ENCODE measurements at regions not wholly inside any gene's neighbourhood (a gene's known extent, or its start where the extent isn't known, plus 50 kb on each side); places are given as distances from the start of the nearest gene placed in this dataset.

DNA sequence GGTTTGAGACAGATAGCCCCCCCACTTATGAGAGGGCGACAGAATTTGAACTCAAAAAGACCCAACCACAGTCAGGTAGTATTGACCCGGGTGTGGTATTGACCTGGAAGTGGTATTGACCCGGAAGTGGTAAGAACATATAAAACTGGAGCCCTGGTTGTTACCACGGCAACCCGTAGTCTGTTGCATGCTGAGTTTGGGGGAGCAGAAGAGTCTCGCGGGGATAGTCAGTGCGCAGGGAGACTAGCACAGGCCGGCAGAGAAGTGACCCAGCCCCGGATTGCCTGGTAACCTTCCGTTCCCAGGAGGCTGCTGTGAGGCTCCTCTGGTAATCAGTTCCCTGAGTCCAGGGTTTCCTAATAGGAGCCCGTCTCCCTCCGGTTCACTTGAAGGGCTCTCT, 96.2 kb downstream of the SNX5 start:
- H3K36me3 Mint-ChIP-seq: no peaks in the 10 kb centered on the region
- H3K4me1 Mint-ChIP-seq: peaks cover 13 to 14% of the 10 kb centered on the region in 2 donors
- intact Hi-C loops (cut with micrococcal nuclease): no loop called here
- DNase-seq (no peak), ATAC-seq (peak in 1 of 3 donors; percentile 39)
- H3K27me3 Mint-ChIP-seq (ENCODE audit: low read depth in 2 of 2): peaks cover 20 to 28% of the 10 kb centered on the region in 2 donors
- TF ChIP-seq CTCF (IDR thresholded peaks at IDR 0.05): no peak
- Histone ChIP-seq H3K4me3 (ENCODE audit: low read length) (no peak overlapping the region), H3K36me3 (ENCODE audit: control insufficient read depth, insufficient read depth, low read length) (no peaks in the 10 kb centered on the region), H3K9me3 (ENCODE audit: control insufficient read depth, insufficient read depth, low read length) (no peaks in the 10 kb centered on the region), H3K27ac (ENCODE audit: low read length) (no peak overlapping the region), H3K4me1 (ENCODE audit: control insufficient read depth, insufficient read depth, low read length) (peaks cover 13% of the 10 kb centered on the region), H3K27me3 (ENCODE audit: control insufficient read depth, insufficient read depth, low read length) (no peaks in the 10 kb centered on the region)
- no peaks in the 10 kb centered on the region for H3K9me3 Mint-ChIP-seq
- peak overlapping the region in 1 of 2 donors; percentile 54 for H3K27ac Mint-ChIP-seq
- 63% methylated on average over 13 of the region's 13 CpGs for WGBS (ENCODE audit: insufficient coverage)
- H3K4me3 Mint-ChIP-seq: no peak overlapping the region

- intact Hi-C loops (cut with micrococcal nuclease): no loop called here
- DNase-seq (no peak), ATAC-seq (no peak)
- Mint-ChIP-seq H3K4me1 (peaks cover 13 to 14% of the 10 kb centered on the region in 2 donors), H3K36me3 (no peaks in the 10 kb centered on the region), H3K27me3 (ENCODE audit: low read depth in 2 of 2) (peaks cover 17 to 23% of the 10 kb centered on the region in 2 donors), H3K9me3 (no peaks in the 10 kb centered on the region), H3K4me3 (peak overlapping the region; percentile 59), H3K27ac (peak overlapping the region in 1 of 2 donors; percentile 54)
- no peak for TF ChIP-seq CTCF (IDR thresholded peaks at IDR 0.05)
- Histone ChIP-seq H3K27me3 (ENCODE audit: control insufficient read depth, insufficient read depth, low read length) (no peaks in the 10 kb centered on the region), H3K27ac (ENCODE audit: low read length) (no peak overlapping the region), H3K4me1 (ENCODE audit: control insufficient read depth, insufficient read depth, low read length) (peaks cover 13% of the 10 kb centered on the region), H3K36me3 (ENCODE audit: control insufficient read depth, insufficient read depth, low read length) (no peaks in the 10 kb centered on the region), H3K4me3 (ENCODE audit: low read length) (no peak overlapping the region), H3K9me3 (ENCODE audit: control insufficient read depth, insufficient read depth, low read length) (no peaks in the 10 kb centered on the region)
- WGBS (ENCODE audit: insufficient coverage): 29% methylated on average over 4 of the region's 4 CpGs
These were observed 96.7 kb downstream of the SNX5 start for GRCh38 chr20:17871886-17872285.

DNA sequence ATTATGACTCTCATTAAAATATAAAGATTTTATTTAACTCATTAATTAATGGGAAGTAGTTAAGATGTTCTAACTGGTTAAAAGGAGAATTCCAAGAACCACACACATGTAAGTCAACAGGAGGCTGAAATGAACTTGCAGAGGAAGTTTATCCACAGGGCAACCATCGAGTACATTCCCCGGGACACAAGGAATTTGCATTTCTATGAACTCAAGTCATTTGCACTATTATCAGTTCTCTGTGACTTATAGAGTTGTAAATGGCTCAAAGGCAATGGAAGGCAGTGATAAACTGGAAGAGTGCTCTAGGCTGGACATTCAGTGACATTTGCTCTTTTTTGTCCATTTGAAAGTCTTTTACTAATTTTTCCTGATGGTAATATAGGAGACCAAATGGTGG, 97.4 kb downstream of the SNX5 start:
- Histone ChIP-seq H3K4me3 (ENCODE audit: low read length) (no peak overlapping the region), H3K27ac (ENCODE audit: low read length) (no peak overlapping the region), H3K9me3 (ENCODE audit: control insufficient read depth, insufficient read depth, low read length) (no peaks in the 10 kb centered on the region), H3K36me3 (ENCODE audit: control insufficient read depth, insufficient read depth, low read length) (no peaks in the 10 kb centered on the region), H3K4me1 (ENCODE audit: control insufficient read depth, insufficient read depth, low read length) (peaks cover 13% of the 10 kb centered on the region), H3K27me3 (ENCODE audit: control insufficient read depth, insufficient read depth, low read length) (no peaks in the 10 kb centered on the region)
- no peak overlapping the region for H3K4me3 Mint-ChIP-seq
- H3K27me3 Mint-ChIP-seq (ENCODE audit: low read depth in 2 of 2): peaks cover 13 to 16% of the 10 kb centered on the region in 2 donors
- H3K27ac Mint-ChIP-seq: peak overlapping the region in 1 of 2 donors; percentile 54
- H3K4me1 Mint-ChIP-seq: peaks cover 13 to 14% of the 10 kb centered on the region in 2 donors
- no peak for TF ChIP-seq CTCF (IDR thresholded peaks at IDR 0.05)
- DNase-seq (no peak), ATAC-seq (no peak)
- 100% methylated on average over 2 of the region's 2 CpGs for WGBS (ENCODE audit: insufficient coverage)
- no peaks in the 10 kb centered on the region for H3K9me3 Mint-ChIP-seq
- no peaks in the 10 kb centered on the region for H3K36me3 Mint-ChIP-seq
- intact Hi-C loops (cut with micrococcal nuclease): no loop called here

- no peak overlapping the region for H3K4me3 Mint-ChIP-seq
- peaks cover 13% of the 10 kb centered on the region for H3K4me1 ChIP-seq (ENCODE audit: control insufficient read depth, insufficient read depth, low read length)
- H3K9me3 ChIP-seq (ENCODE audit: control insufficient read depth, insufficient read depth, low read length): no peaks in the 10 kb centered on the region
- peaks cover 13 to 14% of the 10 kb centered on the region in 2 donors for H3K4me1 Mint-ChIP-seq
- intact Hi-C loops (cut with micrococcal nuclease): no loop called here
- no peak for ATAC-seq
- no peaks in the 10 kb centered on the region for H3K36me3 Mint-ChIP-seq
- no peak overlapping the region for H3K4me3 ChIP-seq (ENCODE audit: low read length)
- no peak overlapping the region for H3K27ac ChIP-seq (ENCODE audit: low read length)
- H3K36me3 ChIP-seq (ENCODE audit: control insufficient read depth, insufficient read depth, low read length): no peaks in the 10 kb centered on the region
- H3K27me3 Mint-ChIP-seq (ENCODE audit: low read depth in 2 of 2): peaks cover 12 to 13% of the 10 kb centered on the region in 2 donors
- H3K9me3 Mint-ChIP-seq: no peaks in the 10 kb centered on the region
- no peak overlapping the region for H3K27ac Mint-ChIP-seq
- WGBS (ENCODE audit: insufficient coverage): 94% methylated on average over 17 of the region's 17 CpGs
- no peak for TF ChIP-seq CTCF (IDR thresholded peaks at IDR 0.05)
- no peak for DNase-seq
- H3K27me3 ChIP-seq (ENCODE audit: control insufficient read depth, insufficient read depth, low read length): no peaks in the 10 kb centered on the region
These were observed 98.4 kb downstream of the SNX5 start for GRCh38 chr20:17870086-17870740.
